ENCODE measurements at regions not wholly inside any gene's neighbourhood (a gene's known extent, or its start where the extent isn't known, plus 50 kb on each side); places are given as distances from the start of the nearest gene placed in this dataset.

- DNase-seq = no peak
Measured at GRCh38 chr7:46175221-46175620, 254.1 kb upstream of the IGFBP3 start.

GRCh38 chr7:46174196-46174580 lies 253.1 kb upstream of the IGFBP3 start:
- DNase-seq = no peak

- no peak for DNase-seq
Measured at GRCh38 chr7:46173476-46174195, 252.6 kb upstream of the IGFBP3 start.

DNA sequence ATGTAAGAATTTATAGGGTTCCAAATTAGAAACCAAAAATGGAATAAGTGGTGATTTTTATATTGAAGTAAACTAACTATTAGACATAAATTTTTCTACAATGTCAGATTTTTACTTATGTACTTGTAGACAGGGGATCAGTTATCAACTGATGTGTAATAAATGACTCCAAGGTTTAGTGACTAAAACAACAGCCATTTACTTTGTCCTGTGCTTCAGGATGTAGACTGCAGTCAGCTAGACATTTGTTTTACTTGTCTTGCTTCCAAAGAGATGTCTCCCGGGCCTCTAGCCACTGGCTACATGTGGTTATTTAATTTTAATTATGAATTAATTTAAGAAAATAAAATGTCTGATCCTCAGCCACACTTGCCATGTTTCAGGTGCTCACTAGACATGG lies 249.7 kb upstream of the IGFBP3 start:
- no peak for DNase-seq

DNA sequence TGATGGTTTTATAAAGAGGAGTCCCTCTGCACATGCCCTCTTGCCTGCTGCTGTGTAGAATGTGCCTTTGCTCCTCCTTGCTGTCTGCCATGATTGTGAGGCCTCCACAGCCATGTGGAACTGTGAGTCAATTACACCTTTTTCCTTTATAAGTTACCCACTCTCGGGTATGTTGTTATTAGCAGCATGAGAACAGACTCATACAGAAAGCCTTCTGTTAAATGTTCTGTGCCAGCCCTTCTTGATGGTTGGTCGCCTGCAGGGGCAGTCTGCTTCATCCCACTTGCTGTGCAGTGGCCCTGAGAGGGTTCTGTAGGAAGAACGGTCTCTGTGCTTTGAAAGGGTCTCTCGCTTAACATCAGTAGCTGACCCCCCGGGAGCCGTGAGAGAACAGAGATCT lies 248.9 kb upstream of the IGFBP3 start:
- no peak for DNase-seq

DNA sequence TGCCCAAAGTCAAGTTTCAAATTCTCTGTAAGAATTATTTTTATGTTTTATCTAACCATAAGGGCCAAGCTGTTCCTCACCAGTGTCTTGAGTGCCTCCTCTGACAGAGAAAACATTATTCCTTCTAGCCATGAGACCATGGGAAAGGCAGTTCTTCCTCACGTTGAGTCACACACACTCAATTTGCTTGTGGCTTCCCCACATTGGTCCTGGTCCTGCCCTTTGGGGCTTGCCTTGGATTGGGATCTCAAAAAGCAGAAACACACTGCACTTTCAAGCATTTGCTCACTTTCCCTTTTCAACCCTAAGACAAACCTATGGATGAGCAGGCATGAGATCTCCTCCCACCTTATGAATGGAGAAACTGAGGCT lies 248.3 kb upstream of the IGFBP3 start:
- DNase-seq = no peak

DNA sequence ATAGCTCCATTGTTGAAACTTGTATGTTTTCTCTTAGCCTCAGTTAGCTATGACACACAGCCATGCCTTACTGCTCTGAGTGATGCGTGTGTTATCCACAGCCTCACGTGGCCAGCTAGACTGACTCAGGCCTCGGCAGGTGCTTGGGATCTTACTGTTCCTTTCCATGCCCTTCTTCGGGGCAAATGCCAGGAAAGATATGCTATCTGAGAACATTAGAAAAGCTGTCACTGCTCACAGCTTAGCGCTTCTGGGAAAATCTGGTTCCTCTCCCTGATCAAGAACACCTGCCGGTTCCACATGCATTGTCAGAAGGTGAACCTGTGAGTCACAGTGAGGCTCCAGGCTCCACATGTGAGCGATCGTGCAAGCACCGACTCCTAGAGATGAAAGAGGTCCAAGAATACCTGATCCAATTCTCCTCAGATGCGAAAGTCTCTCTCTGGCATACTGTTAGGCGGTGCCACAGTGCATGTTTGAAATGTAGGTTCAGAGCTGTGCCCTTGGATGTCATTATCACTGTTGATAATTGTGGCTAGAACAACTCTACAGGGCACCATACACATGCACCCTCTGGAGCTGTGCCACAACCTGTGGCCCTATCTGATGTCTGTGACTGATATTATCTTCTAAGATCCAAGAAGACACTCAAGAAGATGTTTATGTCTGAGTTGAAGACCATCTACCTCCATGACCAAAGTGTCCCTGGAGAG lies 247.8 kb upstream of the IGFBP3 start:
- DNase-seq = no peak

DNA sequence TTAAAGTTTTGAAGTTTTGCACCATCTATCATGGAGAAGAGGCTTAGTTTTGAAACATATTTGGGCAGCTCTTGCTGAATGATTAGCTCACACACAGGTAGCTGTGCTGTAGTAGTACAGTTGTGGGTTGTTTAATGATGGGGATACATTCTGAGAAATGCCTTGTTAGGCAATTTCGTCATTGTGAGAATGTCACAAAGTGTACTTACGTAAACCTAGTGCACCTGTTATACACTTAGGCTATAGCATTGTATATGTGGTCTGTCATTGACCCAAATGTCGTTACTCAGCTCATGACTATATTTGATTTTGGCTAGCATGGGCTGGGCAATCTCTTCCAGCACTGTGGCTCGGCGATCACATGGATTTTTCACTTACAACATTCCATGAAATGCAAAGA lies 247.2 kb upstream of the IGFBP3 start:
- DNase-seq = no peak

- DNase-seq = no peak
Measured at GRCh38 chr7:46165276-46165675, 244.2 kb upstream of the IGFBP3 start.

GRCh38 chr7:46164629-46165028 lies 243.6 kb upstream of the IGFBP3 start:
- DNase-seq = no peak

- no peak for DNase-seq
Measured at GRCh38 chr7:46163246-46163645, 242.2 kb upstream of the IGFBP3 start.

DNA sequence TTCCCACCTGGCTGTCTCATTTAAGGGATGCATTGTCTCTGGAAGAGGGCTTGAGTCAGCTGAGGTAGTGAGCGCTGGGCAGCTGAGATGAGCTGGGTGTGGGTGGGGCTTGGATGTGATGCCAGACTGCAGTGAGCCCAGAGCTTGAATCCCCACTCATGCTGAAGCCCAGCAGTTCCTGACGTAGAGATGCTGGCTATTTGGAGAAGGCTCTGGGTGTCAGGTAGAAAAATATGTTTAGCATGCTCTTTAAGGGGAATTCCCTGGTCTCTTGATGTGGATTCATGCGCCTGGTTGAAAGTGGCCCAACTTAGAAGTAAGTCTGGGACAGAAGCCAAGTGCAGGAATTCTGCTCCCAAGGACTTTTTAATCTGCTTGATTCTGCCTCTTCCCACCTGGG lies 241.5 kb upstream of the IGFBP3 start:
- DNase-seq = no peak

DNA sequence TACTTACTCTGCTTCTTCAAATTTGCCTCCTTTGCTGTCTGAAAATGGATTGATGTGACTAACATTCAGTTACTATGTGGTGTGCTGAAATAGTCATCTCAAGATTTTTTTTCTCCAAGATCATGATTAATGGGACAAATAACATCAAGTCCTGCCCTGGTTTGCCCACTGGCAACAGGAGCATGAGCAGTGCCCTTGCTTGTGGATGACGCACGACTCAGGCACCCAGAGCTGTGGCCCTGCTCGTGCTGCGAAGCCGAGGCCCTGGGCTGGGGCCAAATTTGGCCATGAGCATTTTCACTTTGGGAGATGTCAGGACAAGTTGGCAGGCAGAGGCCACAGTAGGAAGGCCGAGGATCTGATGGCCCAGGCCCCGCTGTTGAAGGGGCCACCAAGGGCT lies 239.8 kb upstream of the IGFBP3 start:
- no peak for DNase-seq

- no peak for DNase-seq
Measured at GRCh38 chr7:46157931-46158330, 236.9 kb upstream of the IGFBP3 start.

DNA sequence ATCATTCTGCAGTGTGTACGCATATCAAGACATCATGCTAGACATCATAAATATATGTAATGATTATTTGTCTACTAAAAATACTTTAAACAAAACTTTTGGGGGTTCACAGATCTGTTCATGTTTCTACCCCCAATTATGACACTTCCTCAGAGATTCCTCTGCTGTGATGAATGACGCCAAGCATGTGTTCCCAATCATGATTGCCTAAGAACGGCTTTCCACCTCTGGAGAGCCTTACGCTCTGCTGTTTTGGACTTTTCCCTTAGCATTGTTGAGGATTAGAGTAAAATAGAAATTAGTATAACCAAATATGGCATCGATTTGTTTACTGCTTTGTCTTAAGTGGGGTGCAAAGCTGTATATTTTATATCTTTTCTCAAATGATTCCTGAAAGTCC lies 236.3 kb upstream of the IGFBP3 start:
- DNase-seq = no peak

GRCh38 chr7:46156853-46157252 lies 235.8 kb upstream of the IGFBP3 start:
- no peak for DNase-seq

GRCh38 chr7:46156086-46156485 lies 235.0 kb upstream of the IGFBP3 start:
- no peak for DNase-seq

DNA sequence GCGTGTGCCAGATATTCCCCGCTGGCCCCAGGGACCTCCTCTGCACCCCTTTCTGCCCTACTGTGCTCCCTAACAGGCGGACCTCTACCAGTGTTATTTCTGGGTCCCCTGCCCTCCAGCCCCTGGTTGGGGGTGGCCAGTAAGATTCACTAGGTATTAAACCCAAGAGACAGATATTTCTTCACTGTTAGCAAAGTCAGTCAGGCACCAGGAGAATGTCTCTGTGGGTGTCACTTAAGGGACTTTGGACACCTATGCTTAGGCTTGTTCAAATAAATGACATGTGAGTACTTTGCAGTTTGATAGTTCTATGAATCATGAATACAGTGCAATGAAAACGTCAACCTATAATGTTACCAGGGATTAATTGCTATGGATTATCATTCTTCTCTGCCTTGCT lies 234.3 kb upstream of the IGFBP3 start:
- DNase-seq = no peak

DNA sequence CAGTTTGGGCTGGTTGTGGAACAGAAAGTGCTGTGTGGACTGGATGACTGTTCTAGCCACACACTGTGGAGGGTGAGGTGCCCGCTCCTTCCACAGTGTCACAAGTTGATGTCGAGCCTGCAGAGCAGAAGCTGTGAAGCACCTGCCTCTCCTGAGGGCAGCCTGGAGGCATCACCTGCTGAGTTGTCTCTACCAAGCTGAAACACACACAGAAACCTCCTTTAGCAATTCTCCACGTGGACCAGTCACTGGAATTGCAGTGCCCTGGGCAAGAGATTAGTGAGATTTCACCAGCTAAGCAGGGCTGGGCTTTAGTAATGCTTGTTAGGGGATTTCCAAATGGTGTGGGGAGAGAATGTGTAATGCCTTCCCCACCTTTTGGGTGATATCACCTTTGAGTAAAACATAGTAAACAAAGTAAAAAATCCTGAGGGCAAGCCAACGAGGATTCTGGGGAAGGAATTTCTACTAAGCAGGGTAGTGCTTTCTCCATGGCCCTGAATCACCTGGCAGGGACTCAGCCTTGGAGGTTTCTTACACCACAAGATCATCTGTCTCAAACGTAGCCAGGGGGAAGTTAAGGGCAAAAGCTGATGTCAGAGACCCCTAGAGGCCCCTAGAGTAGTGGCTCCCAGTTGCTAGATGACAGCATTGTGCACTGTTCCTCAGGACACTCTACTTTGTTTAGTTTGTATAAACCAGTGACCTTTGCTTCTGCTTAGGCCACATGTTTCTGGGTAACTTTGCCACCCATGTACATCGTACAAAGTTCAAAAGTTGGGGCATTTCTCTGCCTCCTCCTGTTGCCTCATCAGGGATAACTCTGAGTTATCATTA lies 233.1 kb upstream of the IGFBP3 start:
- DNase-seq = no peak

- DNase-seq = no peak
Measured at GRCh38 chr7:46153583-46153950, 232.5 kb upstream of the IGFBP3 start.

- no peak for DNase-seq
Measured at GRCh38 chr7:46152696-46153095, 231.6 kb upstream of the IGFBP3 start.

DNA sequence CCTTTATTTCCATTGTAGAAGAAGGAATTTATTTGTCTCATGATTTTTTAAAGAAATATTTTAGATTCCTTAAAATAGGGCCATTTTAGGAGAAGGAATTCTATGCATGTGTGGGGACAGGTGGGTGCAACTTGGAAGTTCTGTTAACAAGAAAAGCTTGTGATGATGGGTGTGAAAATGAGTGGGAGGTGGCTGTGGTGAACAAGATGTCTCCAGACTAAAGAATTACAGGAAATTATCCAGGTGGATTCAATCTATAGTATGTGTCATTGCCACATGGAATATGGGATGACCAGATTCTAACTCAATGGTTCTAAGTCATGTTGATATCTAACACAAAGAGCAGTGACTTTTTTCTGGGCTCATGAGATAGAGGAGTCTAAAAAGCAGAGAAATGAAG lies 229.6 kb upstream of the IGFBP3 start:
- DNase-seq = no peak

- no peak for DNase-seq
Measured at GRCh38 chr7:46150202-46150601, 229.1 kb upstream of the IGFBP3 start.

DNA sequence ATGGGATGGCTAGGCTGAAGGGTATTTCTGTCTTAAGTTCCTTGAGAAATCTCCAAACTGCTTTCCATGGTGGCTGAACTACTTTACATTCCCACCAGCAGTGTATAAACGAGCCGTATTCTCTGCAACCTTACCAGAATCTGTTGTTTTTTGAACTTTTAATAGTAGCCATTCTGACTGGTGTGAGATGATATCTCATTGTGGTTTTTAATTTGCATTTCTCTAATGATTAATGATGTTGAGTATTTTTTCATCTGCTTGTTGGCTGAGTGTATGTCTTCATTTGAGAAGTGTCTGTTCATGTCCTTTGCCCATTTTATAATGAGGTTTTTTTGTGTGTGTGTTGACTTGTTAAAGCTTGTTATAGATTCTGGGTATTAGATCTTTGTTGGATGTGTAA lies 226.8 kb upstream of the IGFBP3 start:
- DNase-seq = no peak

Data from stimulated activated CD8-positive, alpha-beta memory T cell treated with anti-CD3 and anti-CD28 coated beads, Interleukin-4, amount 100 ng/mL, for 48 hours (primary cell).